ENCODE measurements at regions not wholly inside any gene's neighbourhood (a gene's known extent, or its start where the extent isn't known, plus 50 kb on each side); places are given as distances from the start of the nearest gene placed in this dataset.

- no peak for DNase-seq (ENCODE audit: low spot score)
Observed at GRCh38 chr1:216815260-216816131, 92.3 kb upstream of the ESRRG start.

- no peak for DNase-seq (ENCODE audit: low spot score)
Observed at GRCh38 chr1:216814576-216815259, 91.5 kb upstream of the ESRRG start.

GRCh38 chr1:216812966-216813365 lies 89.7 kb upstream of the ESRRG start:
- no peak for DNase-seq (ENCODE audit: low spot score)

GRCh38 chr1:216809649-216810048 lies 86.4 kb upstream of the ESRRG start:
- no peak for DNase-seq (ENCODE audit: low spot score)

- DNase-seq (ENCODE audit: low spot score): no peak
Observed at GRCh38 chr1:216807696-216808095, 84.5 kb upstream of the ESRRG start.

GRCh38 chr1:216805953-216806352 lies 82.7 kb upstream of the ESRRG start:
- no peak for DNase-seq (ENCODE audit: low spot score)

GRCh38 chr1:216805233-216805632 lies 82.0 kb upstream of the ESRRG start:
- no peak for DNase-seq (ENCODE audit: low spot score)

- no peak for DNase-seq (ENCODE audit: low spot score)
Observed at GRCh38 chr1:216804111-216804510, 80.9 kb upstream of the ESRRG start.

- no peak for DNase-seq (ENCODE audit: low spot score)
Observed at GRCh38 chr1:216794586-216794985, 71.4 kb upstream of the ESRRG start.

- no peak for DNase-seq (ENCODE audit: low spot score)
Observed at GRCh38 chr1:216793973-216794372, 70.7 kb upstream of the ESRRG start.

- no peak for DNase-seq (ENCODE audit: low spot score)
Observed at GRCh38 chr1:216793303-216793702, 70.1 kb upstream of the ESRRG start.

- DNase-seq (ENCODE audit: low spot score): no peak
Observed at GRCh38 chr1:216788671-216789070, 65.4 kb upstream of the ESRRG start.

- DNase-seq (ENCODE audit: low spot score): no peak
Observed at GRCh38 chr1:216785737-216786136, 62.5 kb upstream of the ESRRG start.

GRCh38 chr1:216785221-216785620 lies 62.0 kb upstream of the ESRRG start:
- no peak for DNase-seq (ENCODE audit: low spot score)

GRCh38 chr1:216779686-216780085 lies 56.5 kb upstream of the ESRRG start:
- DNase-seq (ENCODE audit: low spot score): no peak

GRCh38 chr1:216778737-216779136 lies 55.5 kb upstream of the ESRRG start:
- no peak for DNase-seq (ENCODE audit: low spot score)

- no peak for DNase-seq (ENCODE audit: low spot score)
Observed at GRCh38 chr1:216777148-216777547, 53.9 kb upstream of the ESRRG start.
